K562 (cell line): ENCODE measurements at regions not wholly inside any gene's neighbourhood (a gene's known extent, or its start where the extent isn't known, plus 50 kb on each side); places are given as distances from the start of the nearest gene placed in this dataset.

Experiments used
- ATAC-seq: fragments of 200-7000 bp; cut with Tn5 transposase; 3 replicates; pipeline ENCODE4 v1.9.1; 2020; ENCODE audit warnings: moderate library complexity
- BruUV-seq: library from RNA; stranded (reverse); fragments of 400-500 nt; replicated peaks from 2 replicates; lab custom pipeline; 2021; lab: Mats Ljungman, UMichigan
- CTCF ChIA-PET: fragments of 300-600 bp; formaldehyde crosslinking; extraction: SDS; loops from one replicate; lab custom pipeline; 2021; ENCODE audit warnings: low intra/inter-chr PET ratio; lab: Yijun Ruan, JAX
- POLR2A ChIA-PET: fragments of 300-600, 350-650 bp; sonication (Branson Sonifier 250); formaldehyde crosslinking; extraction: SDS; loops from one replicate; lab custom pipeline; 2021; ENCODE audit warnings: antibody characterized with exemption, inconsistent platforms; lab: Yijun Ruan, JAX
- DNase-seq, 4 experiments: peaks; one replicate each; pipeline versions ENCODE4 v3.0.0 to v3.0.0-alpha.2; 2011 to 2018; ENCODE audit warnings: low spot score in 3 of 4, mixed read lengths in 3 of 4; ENCODE audit errors: extremely low read depth in 1 of 4
- FAIRE-seq: peaks from 2 replicates; lab custom pipeline; 2011; peaks lifted over from hg19 to GRCh38; lab: Jason Lieb, UNC
- H2AFZ ChIP-seq: 2 replicates; pipeline ENCODE4 v1.6.0; 2011; ENCODE audit warnings: low read depth, low read length, control low read depth, inconsistent platforms
- H3K27ac ChIP-seq: fragments of 200-600 bp; 3 replicates; pipeline ENCODE4 v1.8.0; 2011; ENCODE audit warnings: low read depth, mild to moderate bottlenecking, control low read depth, inconsistent platforms, low read length, moderate library complexity, mixed read lengths; ENCODE audit errors: extremely low read depth
- H3K27me3 ChIP-seq, 2 experiments: fragments of 300-600 bp in 1 of 2; 2 replicates in 1 of 2; 3 replicates in 1 of 2; pipeline versions ENCODE4 v1.6.0 to v1.8.0; 2011; ENCODE audit warnings: inconsistent platforms in 2 of 2, low read length in 2 of 2, mild to moderate bottlenecking in 1 of 2, mixed read lengths in 1 of 2, moderate library complexity in 1 of 2; ENCODE audit not compliant: control insufficient read depth in 2 of 2, insufficient read depth in 2 of 2
- H3K36me3 ChIP-seq: fragments of 300-600 bp; 3 replicates; pipeline ENCODE4 v1.8.0; 2011; ENCODE audit warnings: mild to moderate bottlenecking, low read length, inconsistent platforms; ENCODE audit not compliant: control insufficient read depth, insufficient read depth
- H3K4me1 ChIP-seq, 2 experiments: fragments of 200-600 bp in 1 of 2; replicated peaks in 1 of 2; 2 replicates in 1 of 2; 3 replicates in 1 of 2; pipeline versions ENCODE4 v1.5.1 to v1.8.0; 2011; ENCODE audit warnings: inconsistent platforms in 2 of 2, low read length in 2 of 2, mild to moderate bottlenecking in 1 of 2, mixed read lengths in 1 of 2, moderate library complexity in 1 of 2; ENCODE audit not compliant: control insufficient read depth in 2 of 2, insufficient read depth in 2 of 2
- H3K4me2 ChIP-seq: 2 replicates; pipeline ENCODE4 v1.6.1; 2011; ENCODE audit warnings: low read length, control low read depth, inconsistent platforms, mixed read lengths; ENCODE audit not compliant: insufficient read depth
- H3K4me3 ChIP-seq: fragments of 200-600 bp; sonication (generic), shearing (Covaris generic); 2 replicates; pipeline ENCODE4 v1.5.1; 2016; ENCODE audit warnings: control low read depth, inconsistent platforms
- H3K79me2 ChIP-seq: fragments of 200-600 bp; 3 replicates; pipeline ENCODE4 v1.8.0; 2011; ENCODE audit warnings: low read length, inconsistent platforms; ENCODE audit not compliant: control insufficient read depth, insufficient read depth
- H3K9ac ChIP-seq, 2 experiments: 2 replicates each; pipeline versions ENCODE4 v1.6.0 to v1.6.1; 2011; ENCODE audit warnings: low read depth in 2 of 2, low read length in 2 of 2, control low read depth in 1 of 2, inconsistent platforms in 1 of 2, mild to moderate bottlenecking in 1 of 2, mixed read lengths in 1 of 2; ENCODE audit not compliant: insufficient read depth in 1 of 2
- H3K9me1 ChIP-seq: one replicate; pipeline ENCODE4 v1.6.0; 2011; ENCODE audit warnings: inconsistent platforms, mild to moderate bottlenecking, low read length, moderate library complexity; ENCODE audit not compliant: control insufficient read depth, insufficient read depth
- H3K9me3 ChIP-seq: replicated peaks from 2 replicates; pipeline ENCODE4 v1.5.1; 2011; ENCODE audit warnings: low read depth, low read length, inconsistent platforms; ENCODE audit not compliant: control insufficient read depth, insufficient read depth
- H4K20me1 ChIP-seq: replicated peaks from 2 replicates; pipeline ENCODE4 v1.6.1; 2011; ENCODE audit warnings: low read length, inconsistent platforms, mixed read lengths; ENCODE audit not compliant: control insufficient read depth, insufficient read depth
- ARID4B ChIP-seq: sonication (generic); formaldehyde crosslinking; IDR thresholded peaks from 2 replicates; pipeline ENCODE4 v1.8.0; 2022; ENCODE audit warnings: mild to moderate bottlenecking, missing genetic modification reagents
- ASH1L ChIP-seq: fragments of 450-650 bp; IDR thresholded peaks from 2 replicates; pipeline ENCODE4 v1.6.1; 2018; ENCODE audit warnings: borderline replicate concordance, mild to moderate bottlenecking, low read depth; ENCODE audit not compliant: partially characterized antibody
- CHCHD3 ChIP-seq: fragments of 250-450 bp; sonication (Bioruptor Pico); IDR thresholded peaks from 2 replicates; pipeline ENCODE4 v2.1.2; 2022; ENCODE audit warnings: mild to moderate bottlenecking
- ESRRA ChIP-seq: fragments of 450-650 bp; IDR thresholded peaks from 2 replicates; pipeline ENCODE4 v1.6.1; 2014; ENCODE audit warnings: low read depth, mild to moderate bottlenecking, moderate library complexity, borderline replicate concordance
- HDGF ChIP-seq: fragments of 450-650 bp; IDR thresholded peaks from 2 replicates; pipeline ENCODE4 v1.6.1; 2016
- HMBOX1 ChIP-seq: sonication (generic); IDR thresholded peaks from 2 replicates; pipeline ENCODE4 v1.6.1; 2016
- MCM3 ChIP-seq: fragments of 450-650 bp; IDR thresholded peaks from 2 replicates; pipeline ENCODE4 v1.6.1; 2016
- NFE2L1 ChIP-seq: fragments of 450-650 bp; IDR thresholded peaks from 2 replicates; pipeline ENCODE4 v1.6.1; 2016; ENCODE audit warnings: missing genetic modification characterization, low read depth, mild to moderate bottlenecking, missing compliant biosample characterization, moderate library complexity, borderline replicate concordance
- POLR2AphosphoS5 ChIP-seq: IDR thresholded peaks from 2 replicates; pipeline ENCODE4 v1.6.1; 2011; ENCODE audit warnings: mild to moderate bottlenecking, low read depth, low read length, moderate library complexity; ENCODE audit not compliant: control insufficient read depth, insufficient read depth
- RNF2 ChIP-seq: sonication (generic); IDR thresholded peaks from 2 replicates; pipeline ENCODE4 v1.6.1; 2016
- SIRT6 ChIP-seq: IDR thresholded peaks from one replicate; pipeline ENCODE4 v1.6.1; 2012; ENCODE audit warnings: low read depth, mild to moderate bottlenecking, control low read depth, inconsistent platforms, low read length, moderate library complexity
- ZNF384 ChIP-seq: IDR thresholded peaks from 2 replicates; pipeline ENCODE4 v1.6.1; 2012; ENCODE audit warnings: low read depth, low read length, improper control_type of control experiment
- ZNF609 ChIP-seq: sonication (generic); formaldehyde crosslinking; IDR thresholded peaks from 2 replicates; pipeline ENCODE4 v1.8.1; 2023; ENCODE audit warnings: missing genetic modification reagents, mild to moderate bottlenecking, borderline replicate concordance
- ZNF695 ChIP-seq: fragments of 450-650 bp; formaldehyde crosslinking; IDR thresholded peaks from 2 replicates; pipeline ENCODE4 v1.4.0; 2020; ENCODE audit warnings: mild to moderate bottlenecking, moderate library complexity
- WGBS: fragments of 100-300 bp; shearing (Covaris generic); methylation state at CpG from one replicate; pipeline ENCODE4 v1.1.6; 2016; ENCODE audit warnings: low coverage, mixed read lengths; ENCODE audit not compliant: insufficient coverage; ENCODE audit errors: missing lambda C conversion rate; 5-methylcytosine and 5-hydroxymethylcytosine counted together
- in situ Hi-C: fragments of 300-500 bp; cut with MboI; formaldehyde crosslinking; loops from 4 replicates; pipeline ENCODE4 v1.15.0; 2018; ENCODE audit warnings: inconsistent platforms, mixed read lengths
- intact Hi-C: fragments of 100-400 bp; cut with micrococcal nuclease; formaldehyde crosslinking; loops from 2 replicates; pipeline ENCODE4 v1.14.2; 2022

GRCh38 chr16:8474587-8474986, 115.7 kb downstream of the TMEM114 start:
- WGBS, result under 1% methylated on average over 9 of the region's 9 CpGs
- Histone ChIP-seq H3K9ac (no peak overlapping the region), H3K4me3 (no peak overlapping the region), H3K27me3 (peaks cover 0 to 11% of the 10 kb centered on the region in 2 experiments; a peak in 2 of 5 replicates), H3K4me1 (no peaks in the 10 kb centered on the region), H2AFZ (no peak overlapping the region), H3K27ac (no peak overlapping the region), H3K36me3 (no peaks in the 10 kb centered on the region), H3K9me1 (no peaks in the 10 kb centered on the region), H4K20me1 (no peaks in the 10 kb centered on the region), H3K4me2 (no peak overlapping the region), H3K9me3 (no peaks in the 10 kb centered on the region), H3K79me2 (no peaks in the 10 kb centered on the region)
- no peak for ATAC-seq
- POLR2A ChIA-PET, result no interaction called here
- in situ Hi-C loops, result no loop called here
- CTCF ChIA-PET, result no interaction called here
- intact Hi-C loops, result no loop called here
- no peak for DNase-seq
- no TSS peak for BruUV-seq
- no peak for FAIRE-seq
- TF ChIP-seq MCM3, result no peak
- TF ChIP-seq HMBOX1, result no peak
- no peak for TF ChIP-seq ARID4B (CRISPR knock-in tag)
- TF ChIP-seq ASH1L, result no peak
- no peak for TF ChIP-seq POLR2AphosphoS5
- no peak for TF ChIP-seq SIRT6
- TF ChIP-seq NFE2L1 (tag), result no peak
- TF ChIP-seq HDGF, result no peak
- no peak for TF ChIP-seq RNF2
- TF ChIP-seq ESRRA, result no peak
- no peak for TF ChIP-seq ZNF384
- TF ChIP-seq CHCHD3, result no peak
- no peak for TF ChIP-seq ZNF695 (CRISPR knock-in tag)
- TF ChIP-seq ZNF609 (CRISPR knock-in tag), result no peak
